Stimulated activated CD4-positive, alpha-beta T cell treated with anti-CD3 and anti-CD28 coated beads, Interleukin-4, amount 100 ng/mL, for 24 hours (primary cell): ENCODE measurements at regions not wholly inside any gene's neighbourhood (a gene's known extent, or its start where the extent isn't known, plus 50 kb on each side); places are given as distances from the start of the nearest gene placed in this dataset.
"Not testable (repeated sequence)": the region's sequence is repeated elsewhere in the genome, so short reads cannot be mapped to it uniquely, and the experiment has no call there.

Source experiments
- DNase-seq: peaks from one replicate; pipeline ENCODE4 v3.0.0-alpha.2; 2020

DNA sequence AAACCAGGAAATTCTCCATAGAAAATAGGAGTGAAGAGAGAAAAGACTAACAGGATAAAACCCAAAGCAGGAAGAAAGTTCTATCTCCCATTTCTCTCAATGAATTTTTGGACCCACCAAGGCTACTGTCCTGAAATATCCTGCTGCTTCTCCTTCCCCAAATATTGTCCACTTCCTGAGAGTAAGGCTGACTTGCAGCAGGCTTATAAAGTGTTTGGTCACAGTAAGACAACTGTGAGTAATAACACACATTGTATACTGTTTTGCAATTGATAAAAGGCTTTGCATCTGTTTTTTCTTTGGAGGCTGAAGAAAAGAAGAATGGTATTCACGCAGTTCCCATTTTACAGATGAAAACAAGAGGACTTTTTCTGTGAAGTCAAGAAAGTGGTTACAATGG, 52.8 kb downstream of the FOXD4L6 start:
- DNase-seq = not testable (repeated sequence)

- DNase-seq = not testable (repeated sequence)
These were observed 54.0 kb downstream of the FOXD4L6 start for GRCh38 chr9:41074356-41074942.

GRCh38 chr9:41073471-41074243, 54.8 kb downstream of the FOXD4L6 start:
- not testable (repeated sequence) for DNase-seq

GRCh38 chr9:41064125-41064795, 64.2 kb downstream of the FOXD4L6 start:
- peak; percentile 17 for DNase-seq

DNA sequence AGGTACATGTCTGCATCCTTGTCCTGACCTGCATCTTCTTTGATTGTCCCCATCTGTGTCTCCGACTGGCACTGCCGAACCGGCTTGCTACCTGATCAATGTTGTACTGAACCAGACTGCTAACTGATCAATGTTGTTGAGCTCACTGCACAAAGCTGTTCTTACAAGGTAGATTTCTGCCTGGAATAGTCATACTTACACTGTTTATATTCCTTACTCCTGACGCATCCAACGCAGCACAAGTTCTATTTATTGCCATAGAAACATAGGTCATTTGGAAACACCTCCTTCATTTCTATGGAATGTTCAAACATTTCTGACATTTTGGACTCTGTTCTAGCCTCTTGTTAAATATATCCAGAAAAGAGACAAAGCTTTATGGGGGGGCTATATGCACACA, 65.2 kb downstream of the FOXD4L6 start:
- DNase-seq = not testable (repeated sequence)

DNA sequence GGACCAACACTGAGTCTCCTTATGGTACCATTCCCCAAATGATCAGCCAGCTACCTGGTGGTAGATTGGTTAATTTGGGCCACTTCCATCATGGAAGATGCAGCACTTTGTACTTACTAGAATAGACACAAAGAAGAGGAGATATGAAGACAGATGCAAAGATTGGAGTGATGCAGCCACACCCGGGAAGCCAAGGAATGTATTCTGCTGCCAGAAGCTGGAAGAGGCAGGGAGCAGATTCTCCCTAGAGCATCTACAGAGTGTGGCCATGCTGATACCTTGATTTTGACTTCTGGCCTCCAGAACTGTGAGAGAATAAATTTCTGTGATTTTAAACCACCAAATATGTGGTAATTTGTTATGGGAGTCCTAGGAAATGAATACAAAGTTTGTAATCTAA, 68.9 kb downstream of the FOXD4L6 start:
- not testable (repeated sequence) for DNase-seq

DNA sequence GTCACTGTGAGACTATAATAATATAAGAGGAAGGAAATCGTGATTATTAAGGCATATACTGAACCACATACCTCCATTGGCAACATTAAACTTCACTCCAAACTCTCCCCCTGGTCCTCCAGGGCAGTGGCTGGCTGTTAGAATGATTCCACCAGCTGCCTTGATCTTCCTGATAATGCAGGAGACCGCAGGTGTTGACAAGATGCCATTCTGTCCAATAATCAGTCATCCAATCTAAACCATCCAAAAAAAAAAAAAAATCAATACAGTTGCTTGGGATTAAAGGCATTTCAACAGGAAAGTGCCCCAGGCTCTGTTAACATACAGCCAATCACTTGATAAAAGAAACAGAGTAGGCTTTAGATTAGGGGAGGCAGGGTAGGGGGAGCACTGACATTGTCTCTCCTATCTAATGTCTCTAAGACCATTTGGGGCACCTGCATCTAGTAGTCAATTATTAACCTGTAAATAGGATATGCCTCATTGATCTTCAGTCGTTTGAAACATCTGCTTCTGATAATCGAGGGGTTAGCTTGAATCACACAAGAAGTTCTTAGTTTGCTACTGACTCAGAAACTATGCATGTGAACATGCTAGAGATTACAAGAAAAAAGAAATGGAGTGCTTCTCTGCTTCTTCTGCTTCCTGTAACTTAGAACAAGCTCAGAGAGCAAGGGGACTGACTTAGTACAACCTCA, 74.7 kb downstream of the FOXD4L6 start:
- DNase-seq = not testable (repeated sequence)

- DNase-seq = not testable (repeated sequence)
These were observed 79.8 kb downstream of the FOXD4L6 start for GRCh38 chr9:41048672-41049071.

DNA sequence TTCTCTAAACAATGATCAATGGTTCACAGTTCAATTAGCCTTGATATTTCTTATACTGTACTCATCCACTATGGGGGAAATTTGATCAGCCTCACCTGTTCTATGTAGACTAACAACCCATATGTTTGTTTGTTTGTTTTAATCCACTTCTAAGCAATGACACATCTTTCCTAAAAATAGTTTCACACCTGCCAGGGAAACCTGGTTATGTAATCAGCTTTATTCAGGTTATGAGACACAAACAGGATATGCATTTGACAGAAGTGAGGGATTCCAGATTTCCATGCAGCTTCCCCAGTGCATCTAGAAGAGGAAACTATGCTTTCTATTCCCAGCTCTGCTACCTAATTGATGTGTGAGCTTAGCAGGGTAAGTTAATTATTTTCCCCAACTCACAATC, 80.7 kb downstream of the FOXD4L6 start:
- DNase-seq = not testable (repeated sequence)

GRCh38 chr9:41044930-41045329, 83.6 kb downstream of the FOXD4L6 start:
- not testable (repeated sequence) for DNase-seq

- not testable (repeated sequence) for DNase-seq
These were observed 85.0 kb downstream of the FOXD4L6 start for GRCh38 chr9:41043433-41043832.

GRCh38 chr9:41042111-41042510, 86.4 kb downstream of the FOXD4L6 start:
- not testable (repeated sequence) for DNase-seq

- not testable (repeated sequence) for DNase-seq
These were observed 87.7 kb downstream of the FOXD4L6 start for GRCh38 chr9:41040705-41041342.

DNA sequence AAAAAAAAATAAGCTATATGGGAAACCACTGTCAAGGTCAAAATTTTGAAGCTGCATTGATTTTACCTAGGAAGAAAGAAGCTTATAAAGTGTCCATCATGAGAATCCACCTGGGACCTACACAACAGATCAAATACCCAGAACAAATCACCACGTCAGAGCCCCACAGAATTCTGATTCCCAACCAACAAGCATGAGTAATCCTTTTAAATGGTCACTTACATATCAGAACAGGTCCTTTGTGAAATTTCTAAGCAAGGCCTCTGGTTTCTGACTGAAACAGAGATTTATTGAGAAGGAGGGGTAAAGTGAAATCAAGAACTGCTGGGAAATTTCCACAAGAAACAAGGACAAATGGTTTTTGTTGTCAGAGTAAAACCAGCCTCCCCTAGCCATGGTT, 93.2 kb downstream of the FOXD4L6 start:
- DNase-seq = not testable (repeated sequence)

DNA sequence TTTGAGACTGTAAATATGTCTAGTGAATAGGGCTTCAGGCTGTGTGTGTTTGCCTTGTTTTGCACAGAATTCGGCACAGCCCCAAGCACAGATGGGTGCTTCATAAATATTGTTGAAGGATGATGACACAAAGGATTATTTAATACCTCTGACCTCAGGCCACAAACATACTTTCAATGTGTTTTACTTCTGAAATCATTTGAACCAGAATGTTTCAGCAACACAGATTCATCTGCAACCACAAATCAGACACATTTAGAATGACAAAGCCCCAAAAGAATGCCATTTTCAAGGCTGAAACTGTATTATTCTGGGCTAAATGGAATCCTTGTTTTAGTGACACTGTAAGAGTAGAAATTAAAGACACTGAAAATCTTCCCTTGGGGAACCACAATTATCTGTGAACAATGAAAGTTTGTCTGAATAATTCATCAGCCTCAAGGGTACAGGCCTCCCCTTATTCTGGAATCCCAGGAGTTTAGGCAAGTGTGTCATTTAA, 93.7 kb downstream of the FOXD4L6 start:
- not testable (repeated sequence) for DNase-seq

- not testable (repeated sequence) for DNase-seq
These were observed 94.6 kb downstream of the FOXD4L6 start for GRCh38 chr9:41033877-41034276.

- DNase-seq = not testable (repeated sequence)
These were observed 95.1 kb downstream of the FOXD4L6 start for GRCh38 chr9:41033360-41033759.

DNA sequence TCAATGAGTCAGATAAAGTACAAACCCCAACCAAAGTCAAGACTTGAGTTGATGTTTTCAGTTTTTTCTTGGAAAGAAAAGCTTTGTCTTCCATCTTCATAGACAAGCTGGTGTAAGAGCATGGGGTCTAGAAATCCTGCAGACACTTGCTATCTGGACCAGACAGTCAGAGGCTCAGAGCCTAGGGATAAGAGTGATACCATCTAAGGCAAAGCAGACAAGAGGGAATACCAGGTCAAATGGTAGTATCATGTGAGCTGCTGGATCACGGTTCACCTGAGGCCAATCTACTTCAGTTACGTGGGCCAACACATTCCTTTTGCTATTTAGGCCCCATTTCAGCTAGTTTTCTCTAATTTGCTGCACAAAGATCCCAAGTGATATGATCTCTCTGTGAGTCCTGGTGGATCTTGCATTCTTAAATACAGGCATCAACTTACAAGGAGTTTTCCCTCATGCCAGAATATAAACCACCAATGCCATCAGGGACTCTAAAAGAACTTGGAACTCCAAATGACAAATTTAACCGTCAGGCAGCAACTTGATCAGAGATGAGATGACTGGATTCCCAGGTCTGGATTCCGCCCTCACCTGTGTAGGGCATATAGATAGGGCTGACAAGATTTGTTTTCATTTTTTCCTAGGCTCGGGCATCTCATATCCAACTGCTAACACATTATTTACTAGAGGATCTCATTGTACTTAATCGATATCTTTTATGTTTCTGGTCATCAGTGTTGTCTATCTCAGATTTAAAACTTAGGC, 101.4 kb downstream of the FOXD4L6 start:
- DNase-seq = not testable (repeated sequence)

GRCh38 chr9:41022365-41022764, 106.1 kb downstream of the FOXD4L6 start:
- not testable (repeated sequence) for DNase-seq

GRCh38 chr9:41019858-41020562, 108.5 kb downstream of the FOXD4L6 start:
- DNase-seq = not testable (repeated sequence)

DNA sequence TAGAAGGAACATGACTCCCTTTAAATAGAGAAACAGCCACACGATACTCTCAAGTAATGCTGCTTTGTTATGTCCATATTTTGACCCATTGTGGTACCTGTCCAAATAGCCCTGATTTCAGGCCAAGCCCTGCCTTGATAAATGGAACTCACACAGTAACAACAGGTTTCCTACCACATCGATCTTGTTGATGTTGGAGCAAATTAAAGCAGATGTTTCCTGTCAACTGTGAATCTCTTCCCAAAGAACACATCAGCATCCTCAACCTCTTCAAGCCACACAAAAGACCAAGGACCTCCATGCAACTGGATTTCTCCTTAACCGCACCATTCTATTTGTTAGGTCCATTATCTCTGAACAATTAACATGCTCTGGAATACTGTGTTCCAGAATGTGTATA, 109.5 kb downstream of the FOXD4L6 start:
- not testable (repeated sequence) for DNase-seq
